Trophoblast cell (in vitro differentiated cells and primary cell): ENCODE measurements at regions not wholly inside any gene's neighbourhood (a gene's known extent, or its start where the extent isn't known, plus 50 kb on each side); places are given as distances from the start of the nearest gene placed in this dataset.
"Not testable (repeated sequence)": the region's sequence is repeated elsewhere in the genome, so short reads cannot be mapped to it uniquely, and the experiment has no call there.

Source experiments
- DNase-seq, 2 donors: peaks; one replicate each; pipeline ENCODE4 v3.0.0-alpha.2; 2016
- H2AFZ ChIP-seq: 2 replicates; pipeline ENCODE4 v1.6.1; 2013; ENCODE audit warnings: low read length, moderate library complexity, mild to moderate bottlenecking; ENCODE audit not compliant: insufficient read depth, poor library complexity
- H2AK5ac ChIP-seq: 2 replicates; pipeline ENCODE4 v1.6.1; 2013; ENCODE audit warnings: mild to moderate bottlenecking, low read length
- H2BK120ac ChIP-seq: 2 replicates; pipeline ENCODE4 v1.6.1; 2013; ENCODE audit warnings: low read length, mild to moderate bottlenecking, moderate library complexity; ENCODE audit not compliant: insufficient read depth, poor library complexity
- H2BK12ac ChIP-seq: 2 replicates; pipeline ENCODE4 v1.6.1; 2013; ENCODE audit warnings: mild to moderate bottlenecking, low read length, moderate library complexity
- H2BK5ac ChIP-seq: 2 replicates; pipeline ENCODE4 v1.6.1; 2013; ENCODE audit warnings: low read length, low read depth, moderate library complexity, mild to moderate bottlenecking; ENCODE audit not compliant: poor library complexity
- H3K14ac ChIP-seq: 2 replicates; pipeline ENCODE4 v1.6.1; 2013; ENCODE audit warnings: mild to moderate bottlenecking, low read length
- H3K18ac ChIP-seq: 2 replicates; pipeline ENCODE4 v1.6.1; 2013; ENCODE audit warnings: mild to moderate bottlenecking, low read length
- H3K23ac ChIP-seq: 2 replicates; pipeline ENCODE4 v1.6.1; 2013; ENCODE audit warnings: low read length
- H3K27ac ChIP-seq: 2 replicates; pipeline ENCODE4 v1.5.1; 2013; ENCODE audit warnings: low read depth, mild to moderate bottlenecking, inconsistent platforms, low read length, moderate library complexity
- H3K27me3 ChIP-seq: 2 replicates; pipeline ENCODE4 v1.6.1; 2013; ENCODE audit warnings: inconsistent platforms, mild to moderate bottlenecking, low read length, moderate library complexity; ENCODE audit not compliant: insufficient read depth
- H3K36me3 ChIP-seq, 2 experiments: 1 replicate in 1 of 2; 2 replicates in 1 of 2; pipeline ENCODE4 v1.6.1; 2013; ENCODE audit warnings: low read length in 2 of 2, mild to moderate bottlenecking in 2 of 2, moderate library complexity in 1 of 2; ENCODE audit not compliant: insufficient read depth in 2 of 2, control insufficient read depth in 1 of 2
- H3K4ac ChIP-seq: 2 replicates; pipeline ENCODE4 v1.6.1; 2013; ENCODE audit warnings: low read depth, mild to moderate bottlenecking, low read length, moderate library complexity
- H3K4me1 ChIP-seq, 2 experiments: 1 replicate in 1 of 2; 2 replicates in 1 of 2; pipeline ENCODE4 v1.6.1; 2013; ENCODE audit warnings: low read length in 2 of 2, mild to moderate bottlenecking in 2 of 2, moderate library complexity in 1 of 2; ENCODE audit not compliant: insufficient read depth in 2 of 2, control insufficient read depth in 1 of 2
- H3K4me2 ChIP-seq: 2 replicates; pipeline ENCODE4 v1.6.1; 2013; ENCODE audit warnings: inconsistent platforms, mild to moderate bottlenecking, low read length, moderate library complexity
- H3K4me3 ChIP-seq: 2 replicates; pipeline ENCODE4 v1.5.1; 2013; ENCODE audit warnings: mild to moderate bottlenecking, low read depth, low read length, inconsistent platforms
- H3K79me1 ChIP-seq: one replicate; pipeline ENCODE4 v1.6.1; 2013; ENCODE audit warnings: low read length
- H3K79me2 ChIP-seq: 2 replicates; pipeline ENCODE4 v1.6.1; 2013; ENCODE audit warnings: low read length, mild to moderate bottlenecking; ENCODE audit not compliant: control insufficient read depth, insufficient read depth, poor library complexity
- H3K9ac ChIP-seq: 2 replicates; pipeline ENCODE4 v1.6.1; 2013; ENCODE audit warnings: mild to moderate bottlenecking, low read length
- H3K9me3 ChIP-seq: 2 replicates; pipeline ENCODE4 v1.6.1; 2013; ENCODE audit warnings: low read depth, mild to moderate bottlenecking, control low read depth, inconsistent platforms, low read length; ENCODE audit not compliant: insufficient read depth
- H4K12ac ChIP-seq: 2 replicates; pipeline ENCODE4 v1.6.1; 2013; ENCODE audit warnings: low read depth, mild to moderate bottlenecking, low read length, moderate library complexity
- H4K8ac ChIP-seq: 2 replicates; pipeline ENCODE4 v1.6.1; 2013; ENCODE audit warnings: low read depth, mild to moderate bottlenecking, low read length, moderate library complexity
- H4K91ac ChIP-seq: one replicate; pipeline ENCODE4 v1.6.1; 2013; ENCODE audit warnings: low read depth, mild to moderate bottlenecking, low read length, moderate library complexity
- WGBS: extraction: QIAGEN DNeasy Blood & Tissue Kit; methylation state at CpG from one replicate; pipeline ENCODE4 v1.1.7; 2013; ENCODE audit warnings: missing lambda C conversion rate; ENCODE audit not compliant: insufficient read length, insufficient coverage; ENCODE audit errors: extremely low coverage; 5-methylcytosine and 5-hydroxymethylcytosine counted together

DNA sequence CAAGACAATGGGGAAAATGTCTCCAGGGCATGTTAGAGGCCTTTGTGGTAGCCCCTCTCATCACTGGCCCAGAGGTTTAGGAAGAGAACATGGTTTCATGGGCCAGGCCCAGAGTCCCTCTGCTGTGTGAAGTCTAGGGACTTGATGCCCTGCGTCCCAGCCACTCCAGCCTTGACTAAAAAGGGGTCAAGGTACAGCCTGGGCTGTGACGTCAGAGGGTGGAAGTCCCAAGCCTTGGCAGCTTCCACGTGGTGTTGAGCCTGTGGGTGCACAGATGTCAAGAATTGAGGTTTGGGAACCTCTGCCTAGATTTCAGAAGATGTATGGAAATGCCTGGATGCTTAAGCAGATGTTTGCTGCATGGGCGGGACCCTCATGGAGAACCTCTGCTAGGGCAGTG lies 485.5 kb downstream of the PRR16 start:
- not testable (repeated sequence) for H2BK12ac ChIP-seq, H4K91ac ChIP-seq

GRCh38 chr5:120953445-120953844 lies 489.3 kb downstream of the PRR16 start:
- not testable (repeated sequence) for H4K8ac ChIP-seq, H2AK5ac ChIP-seq, H3K9ac ChIP-seq, H3K23ac ChIP-seq, H2BK120ac ChIP-seq, H3K4ac ChIP-seq, H3K36me3 ChIP-seq, H3K9me3 ChIP-seq, H3K79me1 ChIP-seq, DNase-seq, H3K4me2 ChIP-seq, H3K18ac ChIP-seq, H3K4me3 ChIP-seq, H3K4me1 ChIP-seq, H2AFZ ChIP-seq, H4K91ac ChIP-seq, H3K79me2 ChIP-seq, H3K27me3 ChIP-seq, H4K12ac ChIP-seq, H3K14ac ChIP-seq, H2BK12ac ChIP-seq, H2BK5ac ChIP-seq, H3K27ac ChIP-seq
- no CpG with 5 or more reads among the region's 2 CpGs for WGBS

More for the DNA sequence above, 485.5 kb downstream of the PRR16 start:
- no CpG with 5 or more reads among the region's 4 CpGs for WGBS
- H2AFZ ChIP-seq, DNase-seq, H4K12ac ChIP-seq, H4K8ac ChIP-seq, H3K18ac ChIP-seq, H3K9ac ChIP-seq, H3K27ac ChIP-seq, H3K79me1 ChIP-seq, H3K4me3 ChIP-seq, H3K36me3 ChIP-seq, H2BK120ac ChIP-seq, H3K79me2 ChIP-seq, H3K9me3 ChIP-seq, H3K14ac ChIP-seq, H3K23ac ChIP-seq, H3K27me3 ChIP-seq, H2BK5ac ChIP-seq, H3K4ac ChIP-seq, H3K4me1 ChIP-seq, H3K4me2 ChIP-seq, H2AK5ac ChIP-seq: not testable (repeated sequence)

GRCh38 chr5:120954255-120954654 lies 490.2 kb downstream of the PRR16 start:
- no peak overlapping the region for H3K4me3 ChIP-seq

DNA sequence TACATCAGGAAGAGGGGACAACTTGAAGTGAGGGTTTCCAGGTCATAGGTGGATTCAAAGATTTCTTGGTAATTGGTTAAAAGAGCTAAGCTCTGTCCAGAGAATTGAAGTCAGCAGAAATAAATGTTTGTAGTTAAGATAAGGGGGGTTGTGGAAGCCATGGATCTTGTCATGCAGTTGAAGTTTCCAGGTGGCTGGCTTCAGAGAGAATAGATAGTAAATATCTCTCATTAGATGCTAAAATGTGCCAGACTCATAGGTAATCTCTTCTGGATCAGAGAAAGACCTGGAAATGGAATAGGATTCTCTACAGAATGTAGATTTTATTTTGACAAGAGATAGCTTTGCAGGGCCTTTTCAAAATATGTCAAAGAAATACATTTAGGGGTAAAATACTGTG lies 491.7 kb downstream of the PRR16 start:
- Histone ChIP-seq H3K4me3 (no peak overlapping the region), H3K79me2 (no peaks in the 10 kb centered on the region), H3K9ac (no peak overlapping the region)

More at GRCh38 chr5:120954255-120954654, 490.2 kb downstream of the PRR16 start:
- Histone ChIP-seq H3K23ac (no peak overlapping the region), H3K36me3 (no peaks in the 10 kb centered on the region), H2BK120ac (no peak overlapping the region), H3K27me3 (no peaks in the 10 kb centered on the region), H4K91ac (no peak overlapping the region), H3K18ac (no peak overlapping the region), H3K79me1 (no peaks in the 10 kb centered on the region), H2AK5ac (no peak overlapping the region), H2AFZ (no peak overlapping the region), H3K9me3 (peaks cover 8% of the 10 kb centered on the region), H3K4me1 (no peaks in the 10 kb centered on the region), H4K8ac (no peak overlapping the region), H2BK12ac (no peak overlapping the region), H3K14ac (no peak overlapping the region), H3K27ac (no peak overlapping the region), H3K9ac (no peak overlapping the region), H2BK5ac (no peak overlapping the region), H3K4me2 (no peak overlapping the region), H3K4ac (no peak overlapping the region), H4K12ac (no peak overlapping the region), H3K79me2 (no peaks in the 10 kb centered on the region)
- no peak for DNase-seq

More for the DNA sequence above, 491.7 kb downstream of the PRR16 start:
- H2BK12ac ChIP-seq = no peak overlapping the region
- H3K18ac ChIP-seq = no peak overlapping the region
- no peak overlapping the region for H3K4ac ChIP-seq
- H3K79me1 ChIP-seq = no peaks in the 10 kb centered on the region
- no peaks in the 10 kb centered on the region for H3K27me3 ChIP-seq
- no peaks in the 10 kb centered on the region for H3K4me1 ChIP-seq
- no peak overlapping the region for H2BK120ac ChIP-seq
- no peak overlapping the region for H4K8ac ChIP-seq
- H2BK5ac ChIP-seq = no peak overlapping the region
- no peak overlapping the region for H2AFZ ChIP-seq
- H3K9me3 ChIP-seq = peaks cover 8% of the 10 kb centered on the region
- no peak overlapping the region for H4K91ac ChIP-seq
- H2AK5ac ChIP-seq = no peak overlapping the region
- no peaks in the 10 kb centered on the region for H3K36me3 ChIP-seq
- no peak overlapping the region for H3K14ac ChIP-seq
- H4K12ac ChIP-seq = no peak overlapping the region
- H3K27ac ChIP-seq = no peak overlapping the region
- no peak for DNase-seq
- H3K4me2 ChIP-seq = no peak overlapping the region
- H3K23ac ChIP-seq = no peak overlapping the region
